ENCODE measurements at regions not wholly inside any gene's neighbourhood (a gene's known extent, or its start where the extent isn't known, plus 50 kb on each side); places are given as distances from the start of the nearest gene placed in this dataset.

DNA sequence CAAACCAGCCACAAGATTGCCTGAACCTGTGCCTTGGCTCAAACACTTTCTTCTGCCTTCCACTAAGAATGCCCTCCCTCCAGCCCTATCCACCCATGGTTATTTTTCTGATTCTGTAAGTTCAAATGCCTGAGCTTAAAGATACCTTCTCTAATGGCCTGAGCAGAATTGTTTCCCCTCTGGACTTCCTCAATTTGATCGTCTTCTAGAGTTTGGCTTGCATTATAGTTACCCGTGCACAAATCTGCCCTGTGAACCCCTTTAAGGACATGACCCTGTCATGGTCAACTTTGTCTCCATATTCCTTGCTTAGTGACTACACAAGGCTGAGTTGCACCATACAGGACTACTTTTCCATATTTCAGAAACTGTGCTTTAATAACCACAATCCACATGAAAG is 481.0 kb downstream of the FOXO1 start:
- no peak overlapping the region for H3K4me3 ChIP-seq (ENCODE audit: low read length)
- DNase-seq (ENCODE audit: low read depth): no peak
- TF ChIP-seq, protein P1, sequence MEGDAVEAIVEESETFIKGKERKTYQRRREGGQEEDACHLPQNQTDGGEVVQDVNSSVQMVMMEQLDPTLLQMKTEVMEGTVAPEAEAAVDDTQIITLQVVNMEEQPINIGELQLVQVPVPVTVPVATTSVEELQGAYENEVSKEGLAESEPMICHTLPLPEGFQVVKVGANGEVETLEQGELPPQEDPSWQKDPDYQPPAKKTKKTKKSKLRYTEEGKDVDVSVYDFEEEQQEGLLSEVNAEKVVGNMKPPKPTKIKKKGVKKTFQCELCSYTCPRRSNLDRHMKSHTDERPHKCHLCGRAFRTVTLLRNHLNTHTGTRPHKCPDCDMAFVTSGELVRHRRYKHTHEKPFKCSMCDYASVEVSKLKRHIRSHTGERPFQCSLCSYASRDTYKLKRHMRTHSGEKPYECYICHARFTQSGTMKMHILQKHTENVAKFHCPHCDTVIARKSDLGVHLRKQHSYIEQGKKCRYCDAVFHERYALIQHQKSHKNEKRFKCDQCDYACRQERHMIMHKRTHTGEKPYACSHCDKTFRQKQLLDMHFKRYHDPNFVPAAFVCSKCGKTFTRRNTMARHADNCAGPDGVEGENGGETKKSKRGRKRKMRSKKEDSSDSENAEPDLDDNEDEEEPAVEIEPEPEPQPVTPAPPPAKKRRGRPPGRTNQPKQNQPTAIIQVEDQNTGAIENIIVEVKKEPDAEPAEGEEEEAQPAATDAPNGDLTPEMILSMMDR (conservative IDR thresholded peaks at IDR 0.05; ENCODE audit: low read length): no peak

DNA sequence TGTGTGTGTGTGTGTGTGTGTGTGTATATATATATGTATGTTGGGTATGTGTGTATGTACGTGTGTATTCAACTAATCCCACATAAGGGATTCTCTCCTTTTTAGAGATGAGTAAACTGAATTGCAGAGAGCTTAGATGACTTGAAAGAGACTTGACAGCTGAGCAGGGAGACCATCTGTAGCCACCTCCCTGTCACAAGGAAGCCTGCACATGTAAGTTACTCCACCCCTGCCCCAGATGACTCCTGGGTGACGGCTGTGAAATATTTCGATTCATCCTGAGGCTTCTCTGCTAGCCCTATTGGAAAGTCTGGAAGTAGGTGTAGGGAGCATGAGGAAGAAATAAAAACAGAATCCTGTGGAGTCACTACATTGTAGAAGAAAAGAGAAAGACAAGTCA is 480.4 kb downstream of the FOXO1 start:
- H3K4me3 ChIP-seq (ENCODE audit: low read length): no peak overlapping the region
- DNase-seq (ENCODE audit: low read depth): no peak
- TF ChIP-seq, protein P1 (conservative IDR thresholded peaks at IDR 0.05; ENCODE audit: low read length): no peak

DNA sequence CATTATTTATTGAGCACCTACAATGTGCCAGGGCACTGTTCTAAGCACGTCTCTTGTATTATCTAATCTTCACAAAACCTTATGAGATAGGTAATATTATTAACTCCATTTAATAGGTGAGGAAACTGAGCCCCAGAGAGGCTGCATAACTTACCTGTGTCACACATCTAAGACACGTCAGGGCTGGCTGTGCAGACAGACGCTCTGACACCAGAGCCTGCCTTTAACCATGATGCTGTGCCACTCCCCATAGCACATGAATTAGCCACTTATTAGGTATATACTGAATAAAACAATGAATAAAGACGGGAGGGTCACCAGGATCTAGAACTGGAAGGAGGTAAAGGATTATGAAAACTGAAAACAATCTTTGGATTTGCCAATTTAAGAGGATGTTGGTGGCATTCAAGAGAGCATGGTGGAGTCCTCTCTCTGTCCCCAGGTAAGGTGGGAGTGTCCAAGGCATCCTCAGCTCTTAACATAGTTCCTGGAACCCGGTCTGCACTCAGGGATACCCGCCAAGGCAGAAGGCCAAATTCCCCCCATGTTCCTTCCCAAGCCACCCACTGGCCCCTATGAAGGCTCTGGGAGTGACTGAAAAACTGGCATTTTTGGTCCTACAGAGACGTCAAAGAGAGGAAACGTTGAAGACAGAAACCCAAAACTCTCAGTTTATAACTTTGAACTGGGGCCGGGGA is 479.7 kb downstream of the FOXO1 start:
- TF ChIP-seq, protein P1 (conservative IDR thresholded peaks at IDR 0.05; ENCODE audit: low read length): no peak
- DNase-seq (ENCODE audit: low read depth): no peak
- no peak overlapping the region for H3K4me3 ChIP-seq (ENCODE audit: low read length)

DNA sequence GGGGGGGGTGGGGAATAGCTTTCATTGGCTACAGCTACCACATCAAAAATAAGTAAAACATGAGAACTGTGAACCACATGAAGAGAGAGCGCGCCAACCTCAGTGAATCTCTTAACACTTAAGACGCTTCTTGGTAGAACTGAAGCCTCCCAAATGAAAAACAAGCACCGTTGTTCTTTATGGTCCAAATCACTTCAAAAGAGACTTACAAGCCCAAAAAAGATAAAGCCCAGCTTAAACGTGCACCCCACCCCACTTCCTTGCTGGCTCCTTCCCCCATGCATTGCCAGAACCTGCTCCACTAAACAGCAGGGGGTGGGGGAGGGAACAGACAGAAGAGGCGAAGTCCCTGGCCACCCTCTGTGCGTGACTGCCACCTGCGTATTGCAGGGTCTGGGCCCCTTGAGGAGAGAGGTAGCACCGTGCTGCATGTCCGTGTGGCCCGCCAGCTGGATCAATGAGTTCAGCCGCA is 479.1 kb downstream of the FOXO1 start:
- TF ChIP-seq, protein P1 (conservative IDR thresholded peaks at IDR 0.05; ENCODE audit: low read length): no peak
- DNase-seq (ENCODE audit: low read depth): no peak
- H3K4me3 ChIP-seq (ENCODE audit: low read length): no peak overlapping the region

DNA sequence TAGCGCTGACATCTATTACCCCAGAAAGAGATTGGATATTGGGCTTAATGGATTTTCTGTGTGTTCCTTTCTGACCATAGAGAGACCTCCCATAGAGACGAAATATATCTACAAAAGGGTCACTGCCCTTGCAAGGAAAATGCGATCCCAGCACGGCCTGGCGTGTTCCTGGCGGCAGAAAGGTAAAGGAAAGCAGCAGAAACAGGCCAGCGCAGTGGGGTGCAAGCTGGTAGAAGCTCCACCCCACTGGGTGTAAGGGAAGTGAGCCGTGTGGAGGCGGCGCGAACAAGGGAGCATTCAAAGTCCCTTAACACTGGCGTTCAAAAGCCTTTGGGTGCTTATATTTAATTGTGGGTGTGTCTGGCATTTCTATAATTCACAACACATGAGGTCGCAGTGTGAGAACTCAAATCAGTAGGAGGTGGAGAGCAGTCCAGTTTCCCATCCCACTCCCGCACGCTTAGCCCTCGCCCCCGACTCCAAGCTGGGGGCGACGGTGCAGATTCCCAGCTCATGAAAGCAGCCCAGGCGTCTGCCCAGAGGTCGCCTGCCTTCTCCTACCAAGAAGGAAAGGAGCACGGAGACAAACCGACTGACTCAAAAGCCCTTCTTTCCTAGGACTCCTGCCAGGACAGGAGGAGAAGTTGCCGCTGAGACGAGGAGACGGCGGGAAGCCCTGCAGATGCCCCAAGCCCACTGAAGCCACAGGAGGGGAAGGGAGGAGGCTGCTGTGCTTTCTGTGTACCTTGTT is 478.4 kb downstream of the FOXO1 start:
- TF ChIP-seq, protein P1 (conservative IDR thresholded peaks at IDR 0.05; ENCODE audit: low read length): no peak
- no peak overlapping the region for H3K4me3 ChIP-seq (ENCODE audit: low read length)
- no peak for DNase-seq (ENCODE audit: low read depth)

DNA sequence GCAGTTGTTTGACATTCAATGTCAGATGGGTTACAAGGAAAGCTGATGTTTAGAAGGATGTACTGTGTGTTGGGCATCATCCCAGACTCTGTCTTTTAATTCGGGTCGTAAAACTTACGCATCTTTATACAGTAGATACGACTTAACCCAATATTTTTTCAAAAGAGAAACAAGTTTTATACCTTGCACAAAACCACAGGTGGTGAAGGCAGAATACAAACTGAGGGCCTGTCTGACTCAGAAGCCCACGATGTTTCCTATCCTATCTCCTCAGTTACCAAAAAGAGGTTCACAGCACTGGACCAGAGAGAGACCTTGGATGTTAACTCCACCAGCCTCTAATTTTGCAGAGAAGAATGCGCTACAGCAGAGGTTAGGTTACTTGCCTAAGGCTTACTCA is 477.0 kb downstream of the FOXO1 start:
- DNase-seq (ENCODE audit: low read depth): no peak
- TF ChIP-seq, protein P1 (conservative IDR thresholded peaks at IDR 0.05; ENCODE audit: low read length): no peak
- H3K4me3 ChIP-seq (ENCODE audit: low read length): no peak overlapping the region

Measured in AG10803 (cell line).